GM23338 (cell line): ENCODE measurements at regions not wholly inside any gene's neighbourhood (a gene's known extent, or its start where the extent isn't known, plus 50 kb on each side); places are given as distances from the start of the nearest gene placed in this dataset.

Experiments used
- ATAC-seq: fragments of 200-7000 bp; cut with Tn5 transposase; 3 replicates; pipeline ENCODE4 v1.9.1; 2020
- DNase-seq: peaks from one replicate; pipeline ENCODE4 v3.0.0-alpha.2; 2015; ENCODE audit warnings: low spot score
- H2AFZ ChIP-seq: fragments of 200-600 bp; sonication (generic); 2 replicates; pipeline ENCODE4 v1.8.0; 2016; ENCODE audit warnings: antibody characterized with exemption, mild to moderate bottlenecking, moderate library complexity
- H3F3A ChIP-seq: fragments of 200-600 bp; sonication (generic); replicated peaks from 2 replicates; pipeline ENCODE4 v1.8.0; 2017; ENCODE audit warnings: antibody characterized with exemption, mixed run types, low read depth
- H3K27ac ChIP-seq: fragments of 200-600 bp; sonication (generic); 2 replicates; pipeline ENCODE4 v1.6.1; 2016; ENCODE audit warnings: low read depth
- H3K27me3 ChIP-seq: fragments of 200-600 bp; sonication (generic); 2 replicates; pipeline ENCODE4 v1.8.0; 2016; ENCODE audit warnings: mild to moderate bottlenecking, mixed run types, moderate library complexity; ENCODE audit not compliant: insufficient read depth
- H3K36me3 ChIP-seq: fragments of 200-600 bp; sonication (generic); 2 replicates; pipeline ENCODE4 v1.8.0; 2016; ENCODE audit warnings: mild to moderate bottlenecking; ENCODE audit not compliant: insufficient read depth
- H3K4me1 ChIP-seq: fragments of 200-600 bp; sonication (generic); 2 replicates; pipeline ENCODE4 v1.8.0; 2016; ENCODE audit warnings: mild to moderate bottlenecking, moderate library complexity; ENCODE audit not compliant: insufficient read depth
- H3K4me2 ChIP-seq: fragments of 200-600 bp; sonication (generic); 2 replicates; pipeline ENCODE4 v1.7.1; 2017; ENCODE audit warnings: mixed run types
- H3K4me3 ChIP-seq: fragments of 200-600 bp; sonication (generic); 2 replicates; pipeline ENCODE4 v1.6.1; 2016; ENCODE audit warnings: mixed run types
- H3K79me2 ChIP-seq: fragments of 200-600 bp; sonication (generic); replicated peaks from 2 replicates; pipeline ENCODE4 v1.8.0; 2017; ENCODE audit warnings: mild to moderate bottlenecking; ENCODE audit not compliant: insufficient read depth
- H3K9me2 ChIP-seq: fragments of 200-600 bp; sonication (generic); 2 replicates; pipeline ENCODE4 v1.8.0; 2017; ENCODE audit not compliant: insufficient read depth
- H4K20me1 ChIP-seq: fragments of 200-600 bp; sonication (generic); replicated peaks from 2 replicates; pipeline ENCODE4 v1.8.0; 2017; ENCODE audit warnings: mild to moderate bottlenecking; ENCODE audit not compliant: insufficient read depth
- H3K27ac Mint-ChIP-seq: 2 replicates; pipeline ENCODE4 v1.8.0; 2020; ENCODE audit warnings: inconsistent platforms, mild to moderate bottlenecking, moderate library complexity, mixed read lengths
- H3K27me3 Mint-ChIP-seq: 3 replicates; pipeline ENCODE4 v1.8.0; 2022; ENCODE audit warnings: low read depth, mild to moderate bottlenecking, moderate library complexity, mixed read lengths, inconsistent platforms; ENCODE audit not compliant: insufficient read depth, poor library complexity
- H3K36me3 Mint-ChIP-seq: 3 replicates; pipeline ENCODE4 v1.8.0; 2021; ENCODE audit warnings: low read depth, mild to moderate bottlenecking, inconsistent platforms, moderate library complexity, mixed read lengths
- H3K4me1 Mint-ChIP-seq: 3 replicates; pipeline ENCODE4 v1.8.0; 2020; ENCODE audit warnings: mild to moderate bottlenecking, inconsistent platforms, mixed read lengths
- H3K4me3 Mint-ChIP-seq: 3 replicates; pipeline ENCODE4 v1.8.0; 2021; ENCODE audit warnings: moderate library complexity, mild to moderate bottlenecking, inconsistent platforms, mixed read lengths
- H3K9me3 Mint-ChIP-seq: 3 replicates; pipeline ENCODE4 v1.8.0; 2020; ENCODE audit warnings: moderate library complexity, mild to moderate bottlenecking, inconsistent platforms, mixed read lengths
- CREB1 ChIP-seq: fragments of 250-450 bp; sonication (Bioruptor Pico); IDR thresholded peaks from 2 replicates; pipeline ENCODE4 v1.5.0; 2020; ENCODE audit warnings: low read depth, mild to moderate bottlenecking, moderate library complexity
- EZH2phosphoT487 ChIP-seq: fragments of 200-600 bp; sonication (generic); IDR thresholded peaks from one replicate; pipeline ENCODE4 v1.8.1; 2018; ENCODE audit warnings: antibody characterized with exemption; ENCODE audit not compliant: unreplicated experiment
- JUNB ChIP-seq: IDR thresholded peaks from one replicate; pipeline ENCODE4 v1.6.1; 2016; ENCODE audit warnings: antibody characterized with exemption; ENCODE audit not compliant: unreplicated experiment
- NANOG ChIP-seq: IDR thresholded peaks from 2 replicates; pipeline ENCODE4 v1.6.1; 2016; ENCODE audit warnings: antibody characterized with exemption, borderline replicate concordance
- POLR2AphosphoS5 ChIP-seq: IDR thresholded peaks from 2 replicates; pipeline ENCODE4 v1.6.1; 2016; ENCODE audit warnings: antibody characterized with exemption, low read depth
- STAT1 ChIP-seq: IDR thresholded peaks from one replicate; pipeline ENCODE4 v1.6.1; 2016; ENCODE audit warnings: antibody characterized with exemption; ENCODE audit not compliant: unreplicated experiment
- ZNF114 ChIP-seq: fragments of 250-450 bp; sonication (Bioruptor Pico); IDR thresholded peaks from 2 replicates; pipeline ENCODE4 v1.5.0; 2020; ENCODE audit warnings: mild to moderate bottlenecking, moderate library complexity
- TF ChIP-seq, protein P1 (sequence below), 2 experiments: fragments of 200-600 bp in 1 of 2; sonication (generic) in 1 of 2; conservative IDR thresholded peaks; 2 replicates each; pipeline versions ENCODE4 v1.5.1 to v1.6.1; 2016 to 2017; ENCODE audit warnings: antibody characterized with exemption in 2 of 2, low read depth in 2 of 2, mild to moderate bottlenecking in 2 of 2, moderate library complexity in 1 of 2
- TF ChIP-seq, protein P2 (sequence below): fragments of 250-450 bp; sonication (Bioruptor Pico); IDR thresholded peaks from 2 replicates; pipeline ENCODE4 v1.5.0; 2020; ENCODE audit warnings: mild to moderate bottlenecking, moderate library complexity
- TF ChIP-seq, protein P3 (sequence below): IDR thresholded peaks from one replicate; pipeline ENCODE4 v1.6.1; 2018; ENCODE audit warnings: antibody characterized with exemption; ENCODE audit not compliant: unreplicated experiment

DNA sequence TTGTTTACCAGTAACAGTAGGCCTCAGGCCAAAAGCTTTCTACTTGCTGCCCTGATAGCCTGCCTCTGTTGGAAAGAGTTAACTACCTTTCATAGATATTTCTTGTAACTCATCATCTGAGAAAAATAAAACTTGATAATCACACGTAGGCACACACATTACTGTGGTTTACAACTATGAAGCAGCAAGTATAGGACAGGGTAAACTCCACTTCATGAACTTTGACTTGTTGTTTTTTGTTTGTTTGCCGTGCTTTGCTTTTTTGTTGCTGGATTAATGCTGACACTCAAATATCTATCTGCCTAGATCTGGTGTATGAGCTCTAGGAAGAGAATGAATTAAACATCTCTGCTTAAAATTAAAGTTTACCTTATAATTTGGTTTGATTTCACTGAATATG lies 924.7 kb upstream of the ADGRL2 start:
- Mint-ChIP-seq H3K27ac (no peak overlapping the region), H3K9me3 (no peaks in the 10 kb centered on the region), H3K36me3 (no peaks in the 10 kb centered on the region), H3K4me3 (no peak overlapping the region), H3K27me3 (no peaks in the 10 kb centered on the region), H3K4me1 (no peaks in the 10 kb centered on the region)
- H3K27ac ChIP-seq = no peak overlapping the region
- H3K27me3 ChIP-seq = no peaks in the 10 kb centered on the region
- H2AFZ ChIP-seq = peak overlapping the region; percentile 8; the same call in 1 of the 2 replicates
- H3K4me1 ChIP-seq = no peaks in the 10 kb centered on the region
- H3K9me2 ChIP-seq = no peaks in the 10 kb centered on the region
- TF ChIP-seq EZH2phosphoT487 = no peak
- no peak for TF ChIP-seq ZNF114 (CRISPR knock-in tag)
- TF ChIP-seq, protein P1, sequence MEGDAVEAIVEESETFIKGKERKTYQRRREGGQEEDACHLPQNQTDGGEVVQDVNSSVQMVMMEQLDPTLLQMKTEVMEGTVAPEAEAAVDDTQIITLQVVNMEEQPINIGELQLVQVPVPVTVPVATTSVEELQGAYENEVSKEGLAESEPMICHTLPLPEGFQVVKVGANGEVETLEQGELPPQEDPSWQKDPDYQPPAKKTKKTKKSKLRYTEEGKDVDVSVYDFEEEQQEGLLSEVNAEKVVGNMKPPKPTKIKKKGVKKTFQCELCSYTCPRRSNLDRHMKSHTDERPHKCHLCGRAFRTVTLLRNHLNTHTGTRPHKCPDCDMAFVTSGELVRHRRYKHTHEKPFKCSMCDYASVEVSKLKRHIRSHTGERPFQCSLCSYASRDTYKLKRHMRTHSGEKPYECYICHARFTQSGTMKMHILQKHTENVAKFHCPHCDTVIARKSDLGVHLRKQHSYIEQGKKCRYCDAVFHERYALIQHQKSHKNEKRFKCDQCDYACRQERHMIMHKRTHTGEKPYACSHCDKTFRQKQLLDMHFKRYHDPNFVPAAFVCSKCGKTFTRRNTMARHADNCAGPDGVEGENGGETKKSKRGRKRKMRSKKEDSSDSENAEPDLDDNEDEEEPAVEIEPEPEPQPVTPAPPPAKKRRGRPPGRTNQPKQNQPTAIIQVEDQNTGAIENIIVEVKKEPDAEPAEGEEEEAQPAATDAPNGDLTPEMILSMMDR (conservative IDR thresholded peaks at IDR 0.05; ENCODE audit: low read depth in 2 of 2) = no peak
- TF ChIP-seq POLR2AphosphoS5 = no peak
- no peak for TF ChIP-seq CREB1 (CRISPR knock-in tag)
- no peak overlapping the region for H3K4me2 ChIP-seq
- H4K20me1 ChIP-seq = no peaks in the 10 kb centered on the region
- H3K4me3 ChIP-seq = no peak overlapping the region
- no peaks in the 10 kb centered on the region for H3K79me2 ChIP-seq
- DNase-seq (no peak), ATAC-seq (no peak)
- no peaks in the 10 kb centered on the region for H3F3A ChIP-seq
- no peaks in the 10 kb centered on the region for H3K36me3 ChIP-seq

DNA sequence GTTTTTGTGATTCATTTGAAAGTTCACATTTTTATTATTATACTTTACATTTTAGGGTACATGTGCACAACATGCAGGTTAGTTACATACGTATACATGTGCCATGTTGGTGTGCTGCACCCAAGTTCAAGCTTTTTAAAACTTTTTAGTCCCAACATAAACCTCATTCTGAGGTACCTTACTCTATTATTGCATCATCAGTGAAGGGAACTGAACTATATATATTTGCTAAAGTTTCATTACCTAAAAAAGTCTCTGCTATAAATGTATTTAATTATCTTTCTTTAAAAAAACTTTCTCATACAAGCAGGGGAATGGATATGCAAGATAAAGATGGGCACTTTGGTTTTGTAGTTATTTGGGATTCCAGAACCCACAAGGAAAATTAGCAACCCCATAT lies 931.4 kb upstream of the ADGRL2 start:
- Histone ChIP-seq H3K9me2 (no peaks in the 10 kb centered on the region), H3K27me3 (no peaks in the 10 kb centered on the region), H3K4me1 (no peaks in the 10 kb centered on the region), H3K36me3 (no peaks in the 10 kb centered on the region), H3F3A (no peaks in the 10 kb centered on the region), H3K4me2 (no peak overlapping the region), H3K27ac (no peak overlapping the region), H2AFZ (no peak overlapping the region), H4K20me1 (no peaks in the 10 kb centered on the region), H3K79me2 (no peaks in the 10 kb centered on the region), H3K4me3 (no peak overlapping the region)
- no peak for ATAC-seq
- no peaks in the 10 kb centered on the region for H3K27me3 Mint-ChIP-seq
- no peak overlapping the region for H3K27ac Mint-ChIP-seq
- H3K4me1 Mint-ChIP-seq = no peaks in the 10 kb centered on the region
- no peak for DNase-seq
- H3K36me3 Mint-ChIP-seq = no peaks in the 10 kb centered on the region
- H3K9me3 Mint-ChIP-seq = no peaks in the 10 kb centered on the region
- H3K4me3 Mint-ChIP-seq = no peak overlapping the region
- TF ChIP-seq JUNB (no peak), POLR2AphosphoS5 (no peak), ZNF114 (CRISPR knock-in tag) (no peak), NANOG (no peak), CREB1 (CRISPR knock-in tag) (no peak), EZH2phosphoT487 (no peak), STAT1 (no peak)
- TF ChIP-seq, protein P2, sequence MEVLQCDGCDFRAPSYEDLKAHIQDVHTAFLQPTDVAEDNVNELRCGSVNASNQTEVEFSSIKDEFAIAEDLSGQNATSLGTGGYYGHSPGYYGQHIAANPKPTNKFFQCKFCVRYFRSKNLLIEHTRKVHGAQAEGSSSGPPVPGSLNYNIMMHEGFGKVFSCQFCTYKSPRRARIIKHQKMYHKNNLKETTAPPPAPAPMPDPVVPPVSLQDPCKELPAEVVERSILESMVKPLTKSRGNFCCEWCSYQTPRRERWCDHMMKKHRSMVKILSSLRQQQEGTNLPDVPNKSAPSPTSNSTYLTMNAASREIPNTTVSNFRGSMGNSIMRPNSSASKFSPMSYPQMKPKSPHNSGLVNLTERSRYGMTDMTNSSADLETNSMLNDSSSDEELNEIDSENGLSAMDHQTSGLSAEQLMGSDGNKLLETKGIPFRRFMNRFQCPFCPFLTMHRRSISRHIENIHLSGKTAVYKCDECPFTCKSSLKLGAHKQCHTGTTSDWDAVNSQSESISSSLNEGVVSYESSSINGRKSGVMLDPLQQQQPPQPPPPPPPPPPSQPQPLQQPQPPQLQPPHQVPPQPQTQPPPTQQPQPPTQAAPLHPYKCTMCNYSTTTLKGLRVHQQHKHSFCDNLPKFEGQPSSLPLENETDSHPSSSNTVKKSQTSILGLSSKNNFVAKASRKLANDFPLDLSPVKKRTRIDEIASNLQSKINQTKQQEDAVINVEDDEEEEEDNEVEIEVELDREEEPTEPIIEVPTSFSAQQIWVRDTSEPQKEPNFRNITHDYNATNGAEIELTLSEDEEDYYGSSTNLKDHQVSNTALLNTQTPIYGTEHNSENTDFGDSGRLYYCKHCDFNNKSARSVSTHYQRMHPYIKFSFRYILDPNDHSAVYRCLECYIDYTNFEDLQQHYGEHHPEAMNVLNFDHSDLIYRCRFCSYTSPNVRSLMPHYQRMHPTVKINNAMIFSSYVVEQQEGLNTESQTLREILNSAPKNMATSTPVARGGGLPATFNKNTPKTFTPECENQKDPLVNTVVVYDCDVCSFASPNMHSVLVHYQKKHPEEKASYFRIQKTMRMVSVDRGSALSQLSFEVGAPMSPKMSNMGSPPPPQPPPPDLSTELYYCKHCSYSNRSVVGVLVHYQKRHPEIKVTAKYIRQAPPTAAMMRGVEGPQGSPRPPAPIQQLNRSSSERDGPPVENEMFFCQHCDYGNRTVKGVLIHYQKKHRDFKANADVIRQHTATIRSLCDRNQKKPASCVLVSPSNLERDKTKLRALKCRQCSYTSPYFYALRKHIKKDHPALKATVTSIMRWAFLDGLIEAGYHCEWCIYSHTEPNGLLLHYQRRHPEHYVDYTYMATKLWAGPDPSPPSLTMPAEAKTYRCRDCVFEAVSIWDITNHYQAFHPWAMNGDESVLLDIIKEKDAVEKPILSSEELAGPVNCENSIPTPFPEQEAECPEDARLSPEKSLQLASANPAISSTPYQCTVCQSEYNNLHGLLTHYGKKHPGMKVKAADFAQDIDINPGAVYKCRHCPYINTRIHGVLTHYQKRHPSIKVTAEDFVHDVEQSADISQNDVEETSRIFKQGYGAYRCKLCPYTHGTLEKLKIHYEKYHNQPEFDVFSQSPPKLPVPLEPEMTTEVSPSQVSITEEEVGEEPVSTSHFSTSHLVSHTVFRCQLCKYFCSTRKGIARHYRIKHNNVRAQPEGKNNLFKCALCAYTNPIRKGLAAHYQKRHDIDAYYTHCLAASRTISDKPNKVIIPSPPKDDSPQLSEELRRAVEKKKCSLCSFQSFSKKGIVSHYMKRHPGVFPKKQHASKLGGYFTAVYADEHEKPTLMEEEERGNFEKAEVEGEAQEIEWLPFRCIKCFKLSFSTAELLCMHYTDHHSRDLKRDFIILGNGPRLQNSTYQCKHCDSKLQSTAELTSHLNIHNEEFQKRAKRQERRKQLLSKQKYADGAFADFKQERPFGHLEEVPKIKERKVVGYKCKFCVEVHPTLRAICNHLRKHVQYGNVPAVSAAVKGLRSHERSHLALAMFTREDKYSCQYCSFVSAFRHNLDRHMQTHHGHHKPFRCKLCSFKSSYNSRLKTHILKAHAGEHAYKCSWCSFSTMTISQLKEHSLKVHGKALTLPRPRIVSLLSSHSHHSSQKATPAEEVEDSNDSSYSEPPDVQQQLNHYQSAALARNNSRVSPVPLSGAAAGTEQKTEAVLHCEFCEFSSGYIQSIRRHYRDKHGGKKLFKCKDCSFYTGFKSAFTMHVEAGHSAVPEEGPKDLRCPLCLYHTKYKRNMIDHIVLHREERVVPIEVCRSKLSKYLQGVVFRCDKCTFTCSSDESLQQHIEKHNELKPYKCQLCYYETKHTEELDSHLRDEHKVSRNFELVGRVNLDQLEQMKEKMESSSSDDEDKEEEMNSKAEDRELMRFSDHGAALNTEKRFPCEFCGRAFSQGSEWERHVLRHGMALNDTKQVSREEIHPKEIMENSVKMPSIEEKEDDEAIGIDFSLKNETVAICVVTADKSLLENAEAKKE = no peak
- TF ChIP-seq, protein P3, sequence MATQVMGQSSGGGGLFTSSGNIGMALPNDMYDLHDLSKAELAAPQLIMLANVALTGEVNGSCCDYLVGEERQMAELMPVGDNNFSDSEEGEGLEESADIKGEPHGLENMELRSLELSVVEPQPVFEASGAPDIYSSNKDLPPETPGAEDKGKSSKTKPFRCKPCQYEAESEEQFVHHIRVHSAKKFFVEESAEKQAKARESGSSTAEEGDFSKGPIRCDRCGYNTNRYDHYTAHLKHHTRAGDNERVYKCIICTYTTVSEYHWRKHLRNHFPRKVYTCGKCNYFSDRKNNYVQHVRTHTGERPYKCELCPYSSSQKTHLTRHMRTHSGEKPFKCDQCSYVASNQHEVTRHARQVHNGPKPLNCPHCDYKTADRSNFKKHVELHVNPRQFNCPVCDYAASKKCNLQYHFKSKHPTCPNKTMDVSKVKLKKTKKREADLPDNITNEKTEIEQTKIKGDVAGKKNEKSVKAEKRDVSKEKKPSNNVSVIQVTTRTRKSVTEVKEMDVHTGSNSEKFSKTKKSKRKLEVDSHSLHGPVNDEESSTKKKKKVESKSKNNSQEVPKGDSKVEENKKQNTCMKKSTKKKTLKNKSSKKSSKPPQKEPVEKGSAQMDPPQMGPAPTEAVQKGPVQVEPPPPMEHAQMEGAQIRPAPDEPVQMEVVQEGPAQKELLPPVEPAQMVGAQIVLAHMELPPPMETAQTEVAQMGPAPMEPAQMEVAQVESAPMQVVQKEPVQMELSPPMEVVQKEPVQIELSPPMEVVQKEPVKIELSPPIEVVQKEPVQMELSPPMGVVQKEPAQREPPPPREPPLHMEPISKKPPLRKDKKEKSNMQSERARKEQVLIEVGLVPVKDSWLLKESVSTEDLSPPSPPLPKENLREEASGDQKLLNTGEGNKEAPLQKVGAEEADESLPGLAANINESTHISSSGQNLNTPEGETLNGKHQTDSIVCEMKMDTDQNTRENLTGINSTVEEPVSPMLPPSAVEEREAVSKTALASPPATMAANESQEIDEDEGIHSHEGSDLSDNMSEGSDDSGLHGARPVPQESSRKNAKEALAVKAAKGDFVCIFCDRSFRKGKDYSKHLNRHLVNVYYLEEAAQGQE = no peak
